Activated CD8-positive, alpha-beta memory T cell treated with anti-CD3 and anti-CD28 coated beads for 1 hour (primary cell): ENCODE measurements at regions not wholly inside any gene's neighbourhood (a gene's known extent, or its start where the extent isn't known, plus 50 kb on each side); places are given as distances from the start of the nearest gene placed in this dataset.

Experiments used
- DNase-seq, 2 donors: peaks; one replicate each; pipeline ENCODE4 v3.0.0-alpha.2; 2020; ENCODE audit warnings: low read depth in 1 of 2; ENCODE audit errors: extremely low read depth in 1 of 2

DNA sequence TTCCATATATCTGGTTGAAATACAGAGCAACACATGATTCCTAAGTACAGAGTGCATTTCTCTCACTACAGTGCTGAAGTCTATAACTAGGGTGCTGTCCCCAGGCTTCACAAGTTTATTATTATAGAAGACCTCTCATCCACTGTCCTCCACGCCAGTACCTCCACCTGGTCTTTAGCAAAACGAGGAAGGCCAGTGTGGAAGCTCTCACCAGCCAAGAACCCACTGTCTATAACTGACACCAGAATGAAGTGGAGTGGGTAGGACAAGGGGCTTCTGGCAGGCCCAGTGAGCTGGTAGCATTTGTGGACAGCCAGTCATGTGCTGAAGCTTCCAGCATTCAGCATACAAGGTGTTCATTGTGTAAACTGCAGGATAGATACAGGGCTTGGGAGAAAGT is 430.7 kb downstream of the GADD45G start:
- DNase-seq: no peak

DNA sequence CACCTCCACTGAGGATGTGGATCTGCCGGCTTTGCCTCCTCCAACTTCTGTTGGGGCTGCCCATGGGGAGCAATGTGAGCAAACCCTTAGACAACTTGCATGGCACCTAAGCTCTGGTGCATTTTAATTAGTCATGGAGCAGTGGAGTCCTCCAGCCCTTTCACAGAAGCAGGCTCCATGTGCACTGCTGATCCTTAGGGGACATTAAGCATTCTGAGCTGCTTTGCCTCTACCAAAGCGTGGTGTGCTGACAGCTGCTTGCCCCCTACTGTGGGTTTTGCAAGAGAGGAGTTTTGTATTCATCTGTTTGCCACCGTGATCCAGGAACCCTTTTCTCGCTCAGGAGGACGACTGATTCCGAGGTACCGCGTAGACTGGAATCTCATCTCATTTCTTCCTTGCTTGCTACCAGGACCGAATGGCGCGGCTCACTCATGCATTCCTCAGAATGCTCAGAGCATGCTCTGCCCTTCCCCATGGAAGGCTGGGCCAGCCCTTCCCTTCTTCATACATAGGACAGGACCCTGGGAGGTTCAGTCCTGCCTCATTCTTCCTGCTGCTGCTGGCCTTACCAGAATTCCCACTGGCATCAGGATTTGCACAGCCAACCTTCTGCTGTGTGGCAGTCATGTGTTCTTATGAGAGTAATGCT is 432.5 kb downstream of the GADD45G start:
- DNase-seq: no peak

DNA sequence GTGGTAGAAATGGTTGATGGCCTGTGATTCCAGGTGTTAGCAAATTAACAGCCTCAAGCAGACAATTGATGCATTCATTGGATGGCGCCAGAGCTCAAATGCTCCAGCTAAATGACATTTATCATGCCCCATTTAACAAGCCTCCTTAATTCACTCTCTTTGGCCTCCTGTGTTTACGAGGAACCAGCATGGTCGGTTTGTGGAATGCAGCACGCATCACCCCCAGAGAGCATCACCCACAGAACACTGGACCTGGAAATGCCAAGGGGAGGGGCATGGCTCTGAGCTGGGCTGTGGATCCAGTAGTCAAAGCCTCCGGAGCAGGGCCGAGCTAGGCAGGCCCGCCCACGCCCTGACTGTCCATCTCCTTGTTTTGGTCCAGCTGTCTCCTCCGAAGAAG is 434.0 kb downstream of the GADD45G start:
- DNase-seq: no peak

GRCh38 chr9:90044263-90044662 is 439.5 kb downstream of the GADD45G start:
- DNase-seq: no peak

- DNase-seq: no peak
These were observed 439.9 kb downstream of the GADD45G start for GRCh38 chr9:90044710-90045151.

- DNase-seq: no peak
These were observed 441.6 kb downstream of the GADD45G start for GRCh38 chr9:90046317-90046861.

DNA sequence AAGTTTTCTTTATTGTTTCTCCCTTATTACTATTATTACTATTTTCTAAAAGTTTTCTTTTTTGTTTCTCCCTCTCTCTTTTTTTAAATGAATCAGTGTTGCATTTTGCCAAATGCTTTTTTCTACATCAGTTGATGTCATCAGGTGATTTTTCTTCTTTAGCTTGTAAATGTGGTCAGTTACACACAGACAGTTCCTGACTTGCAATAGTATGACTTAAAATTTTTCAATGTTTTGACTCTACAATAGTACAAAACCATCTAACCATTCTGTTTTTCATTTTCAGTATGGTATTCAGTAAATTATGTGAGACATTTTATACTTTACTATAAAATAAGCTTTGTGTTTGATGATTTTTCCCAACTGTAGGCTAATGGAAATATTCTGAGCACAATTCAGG is 443.0 kb downstream of the GADD45G start:
- no peak for DNase-seq

DNA sequence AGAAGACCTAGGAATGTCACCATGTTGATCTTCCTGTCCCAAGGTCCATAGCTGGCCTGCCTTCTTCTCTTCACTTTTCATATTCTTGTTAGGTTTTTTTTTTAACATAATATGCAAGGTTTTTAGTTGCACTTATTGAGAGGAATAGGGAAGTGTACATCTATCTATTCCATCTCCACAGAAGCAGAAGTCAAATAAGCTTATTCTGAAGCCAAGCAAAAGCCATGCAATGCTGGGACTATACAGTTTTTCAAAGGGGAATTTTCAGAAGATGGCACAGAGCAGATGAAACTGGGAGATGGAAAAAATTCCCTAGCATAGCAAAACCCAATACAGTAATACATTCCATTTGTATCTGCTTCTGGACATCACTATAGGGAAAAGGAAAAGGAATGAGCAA is 447.6 kb downstream of the GADD45G start:
- no peak for DNase-seq

- no peak for DNase-seq
These were observed 448.2 kb downstream of the GADD45G start for GRCh38 chr9:90053027-90053426.

GRCh38 chr9:90054810-90055209 is 450.0 kb downstream of the GADD45G start:
- DNase-seq: no peak

GRCh38 chr9:90055226-90055625 is 450.4 kb downstream of the GADD45G start:
- no peak for DNase-seq

- DNase-seq: no peak
These were observed 452.5 kb downstream of the GADD45G start for GRCh38 chr9:90057361-90057760.

- DNase-seq: no peak
These were observed 453.5 kb downstream of the GADD45G start for GRCh38 chr9:90058182-90058763.

DNA sequence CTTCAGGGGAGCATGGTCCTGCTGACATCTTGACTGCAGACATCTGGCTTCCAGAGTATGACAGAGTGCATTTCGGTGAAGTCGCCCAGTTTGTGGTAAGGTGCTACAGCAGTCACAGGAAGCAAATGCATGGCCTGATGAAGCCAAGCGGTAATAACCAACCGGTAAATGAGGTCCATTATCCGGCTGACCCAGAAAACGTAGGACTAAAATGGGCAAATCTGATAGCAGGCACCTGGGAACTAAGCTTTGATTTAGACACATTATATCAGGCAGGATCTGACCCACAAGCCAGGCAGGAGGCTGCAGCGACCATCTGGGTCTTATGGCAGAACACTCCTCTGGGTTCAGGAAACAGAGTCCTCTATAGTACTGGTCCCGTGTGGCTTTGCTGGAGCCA is 454.6 kb downstream of the GADD45G start:
- no peak for DNase-seq

DNA sequence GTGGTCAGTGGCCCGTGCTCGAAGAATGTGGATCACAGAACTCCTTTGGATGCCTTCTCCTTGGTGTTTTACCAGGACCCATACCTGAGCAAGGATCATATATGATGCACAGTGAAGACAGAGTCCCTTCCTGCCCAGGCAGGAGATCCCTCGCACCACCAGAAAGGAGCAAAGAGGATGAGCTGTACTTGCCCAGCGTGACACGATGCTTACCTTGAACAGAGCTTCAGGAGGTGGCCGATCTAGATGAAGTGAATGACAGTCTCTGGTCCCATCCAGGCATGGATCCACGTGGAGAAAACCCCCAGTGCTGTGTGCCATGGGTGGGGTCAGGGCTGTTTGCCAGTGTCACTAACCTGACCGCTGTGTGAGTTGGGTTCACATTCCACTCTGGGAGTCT is 455.4 kb downstream of the GADD45G start:
- DNase-seq: no peak

GRCh38 chr9:90061187-90061586 is 456.4 kb downstream of the GADD45G start:
- no peak for DNase-seq

DNA sequence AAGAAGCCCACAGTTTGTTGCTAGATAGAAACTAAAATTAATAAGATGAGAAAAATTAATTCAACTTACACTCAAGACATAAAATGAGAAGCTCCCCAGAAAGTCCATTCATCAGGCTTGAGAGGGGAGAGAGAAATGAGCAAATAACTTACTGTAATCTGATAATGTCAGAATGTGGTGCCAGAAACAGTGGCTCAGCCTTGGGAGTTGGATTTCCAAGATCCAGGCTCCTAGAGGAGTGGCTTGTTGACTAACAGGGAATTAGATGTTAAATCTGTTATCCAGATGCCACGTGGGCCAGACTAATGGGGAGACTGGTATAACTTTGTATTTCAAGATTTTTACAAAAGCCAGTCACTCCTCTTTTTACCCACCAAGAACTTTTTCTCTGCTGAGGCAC is 458.2 kb downstream of the GADD45G start:
- DNase-seq: no peak

- DNase-seq: no peak
These were observed 459.4 kb downstream of the GADD45G start for GRCh38 chr9:90064248-90064647.

DNA sequence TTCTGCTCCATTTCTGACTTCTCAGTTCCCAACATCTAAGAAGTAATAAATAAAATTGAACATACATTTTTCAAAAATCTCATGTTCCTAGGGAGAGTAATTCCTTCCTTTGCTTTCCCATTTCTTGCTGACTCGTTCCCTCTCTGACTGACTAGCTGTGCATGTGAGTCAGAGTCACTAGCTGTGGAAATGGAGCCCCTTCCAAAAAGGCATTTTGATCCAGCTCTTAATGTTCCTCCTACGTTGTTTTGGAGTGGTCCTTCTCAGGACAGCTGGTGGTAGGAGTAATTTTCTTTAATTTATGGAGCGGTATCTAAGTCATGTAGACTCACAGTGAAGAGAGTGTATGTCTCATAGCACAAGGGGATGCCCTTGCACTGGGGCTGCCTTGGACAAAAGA is 460.2 kb downstream of the GADD45G start:
- no peak for DNase-seq

DNA sequence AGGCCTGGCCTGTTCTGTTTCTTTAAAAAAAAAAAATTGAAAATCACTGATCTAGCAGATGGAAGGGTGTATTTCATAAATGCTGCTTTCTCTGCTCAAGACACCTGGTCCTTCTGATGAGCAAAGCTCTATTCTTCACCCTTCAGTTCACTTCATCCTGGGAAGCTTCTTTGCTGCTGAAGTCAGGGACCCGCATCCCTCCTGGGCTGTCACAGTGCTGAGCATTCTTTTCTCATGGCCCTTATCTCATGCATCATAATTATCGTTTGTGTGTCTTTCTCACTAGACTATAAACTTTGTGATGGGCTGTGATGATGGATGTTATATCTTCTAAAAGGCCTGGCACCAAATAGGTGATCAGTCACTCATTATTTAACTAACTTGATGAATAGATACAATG is 461.0 kb downstream of the GADD45G start:
- DNase-seq: no peak

DNA sequence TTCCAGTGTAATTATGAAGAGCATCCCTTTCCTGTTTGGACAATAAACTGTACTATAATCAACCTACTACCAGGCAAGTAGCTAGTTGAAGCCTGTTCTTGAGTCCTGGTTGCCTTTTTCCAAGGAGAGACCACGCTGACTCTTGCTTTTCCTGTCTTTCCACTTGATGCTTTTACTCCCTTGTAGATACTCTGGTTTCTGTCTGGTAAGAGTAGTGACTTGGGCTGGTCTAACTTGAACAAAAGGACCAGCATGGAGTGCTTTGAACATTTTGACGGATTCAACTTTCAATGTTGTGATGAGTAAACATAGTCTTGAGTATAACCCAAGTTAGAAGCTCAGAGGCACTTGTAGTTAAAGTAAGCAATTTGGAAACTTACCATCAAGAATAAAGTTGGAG is 464.3 kb downstream of the GADD45G start:
- no peak for DNase-seq

DNA sequence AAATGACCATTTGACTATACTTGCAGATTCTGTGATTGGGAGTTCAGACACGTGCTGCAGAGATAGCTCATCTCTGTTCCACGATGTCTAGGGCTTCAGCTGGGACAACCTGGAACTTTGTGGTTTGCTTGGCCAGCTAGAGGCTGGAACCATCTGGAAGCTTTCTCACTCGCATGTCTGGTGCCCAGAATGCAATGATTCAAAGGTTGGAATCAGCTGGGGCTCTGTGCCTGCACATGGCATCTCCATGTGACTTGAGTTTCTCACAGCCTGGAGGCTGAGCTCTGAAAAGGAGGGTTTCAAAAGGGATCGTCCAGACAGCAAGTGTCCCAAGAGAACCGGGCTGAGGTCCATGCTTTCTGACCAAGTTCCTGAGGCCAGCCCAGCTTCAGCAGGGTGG is 465.2 kb downstream of the GADD45G start:
- DNase-seq: no peak

- no peak for DNase-seq
These were observed 465.7 kb downstream of the GADD45G start for GRCh38 chr9:90070469-90070868.
